SK-N-SH treated with all-trans-retinoic acid at 6 μM for 48 hours (cell line): ENCODE measurements at regions not wholly inside any gene's neighbourhood (a gene's known extent, or its start where the extent isn't known, plus 50 kb on each side); places are given as distances from the start of the nearest gene placed in this dataset.
A peak's percentile ranks its signal among the peaks of the same experiment; 100 is the strongest.

Source experiments
- ATAC-seq: fragments of 200-7000 bp; cut with Tn5 transposase; 3 replicates; pipeline ENCODE4 v1.9.1; 2020; ENCODE audit warnings: mild to moderate bottlenecking, moderate library complexity
- ARNTL ChIP-seq: fragments of 450-650 bp; formaldehyde crosslinking; IDR thresholded peaks from 2 replicates; pipeline ENCODE4 v1.5.0; 2020; ENCODE audit warnings: low read depth, mild to moderate bottlenecking, moderate library complexity, borderline replicate concordance
- BACH2 ChIP-seq: fragments of 250-450 bp; sonication (Bioruptor Pico); IDR thresholded peaks from 2 replicates; pipeline ENCODE4 v1.9.0; 2021; ENCODE audit warnings: mild to moderate bottlenecking, borderline replicate concordance
- CREB5 ChIP-seq: fragments of 250-450 bp; sonication (Bioruptor Pico); IDR thresholded peaks from 2 replicates; pipeline ENCODE4 v1.5.1; 2020; ENCODE audit warnings: low read depth, mild to moderate bottlenecking, moderate library complexity
- CSDC2 ChIP-seq: fragments of 250-450 bp; sonication (Bioruptor Pico); IDR thresholded peaks from 2 replicates; pipeline ENCODE4 v1.5.0; 2020; ENCODE audit warnings: mild to moderate bottlenecking, moderate library complexity
- CSRNP3 ChIP-seq: fragments of 250-450 bp; sonication (Bioruptor Pico); IDR thresholded peaks from 2 replicates; pipeline ENCODE4 v1.5.1; 2021; ENCODE audit warnings: mild to moderate bottlenecking, moderate library complexity
- ESRRG ChIP-seq: fragments of 250-450 bp; sonication (Bioruptor Pico); IDR thresholded peaks from 2 replicates; pipeline ENCODE4 v1.6.1; 2021; ENCODE audit warnings: mild to moderate bottlenecking
- GLIS3 ChIP-seq: fragments of 250-450 bp; sonication (Bioruptor Pico); IDR thresholded peaks from 2 replicates; pipeline ENCODE4 v1.5.0; 2020; ENCODE audit warnings: mild to moderate bottlenecking, moderate library complexity
- ISL1 ChIP-seq: fragments of 250-450 bp; sonication (Bioruptor Pico); IDR thresholded peaks from 2 replicates; pipeline ENCODE4 v2.1.2; 2022; ENCODE audit warnings: mild to moderate bottlenecking, moderate library complexity
- PATZ1 ChIP-seq: fragments of 250-450 bp; sonication (Bioruptor Pico); IDR thresholded peaks from 2 replicates; pipeline ENCODE4 v1.8.0; 2020; ENCODE audit warnings: mild to moderate bottlenecking, moderate library complexity, borderline replicate concordance
- POU6F1 ChIP-seq: fragments of 250-450 bp; sonication (Bioruptor Pico); IDR thresholded peaks from 2 replicates; pipeline ENCODE4 v1.8.0; 2021; ENCODE audit warnings: low read depth, mild to moderate bottlenecking, moderate library complexity, borderline replicate concordance
- PPARA ChIP-seq: fragments of 250-450 bp; sonication (Bioruptor Pico); IDR thresholded peaks from 2 replicates; pipeline ENCODE4 v1.5.0; 2020; ENCODE audit warnings: mild to moderate bottlenecking, borderline replicate concordance
- SNAI2 ChIP-seq: fragments of 250-450 bp; sonication (Bioruptor Pico); IDR thresholded peaks from 2 replicates; pipeline ENCODE4 v1.5.0; 2020; ENCODE audit warnings: mild to moderate bottlenecking, moderate library complexity
- TCF4 ChIP-seq: fragments of 250-450 bp; sonication (Bioruptor Pico); IDR thresholded peaks from 2 replicates; pipeline ENCODE4 v1.8.0; 2021; ENCODE audit warnings: mild to moderate bottlenecking, moderate library complexity, borderline replicate concordance
- TSHZ2 ChIP-seq: fragments of 250-450 bp; sonication (Bioruptor Pico); IDR thresholded peaks from 2 replicates; pipeline ENCODE4 v1.5.0; 2020; ENCODE audit warnings: mild to moderate bottlenecking, moderate library complexity
- ZC3H10 ChIP-seq: fragments of 250-450 bp; sonication (Bioruptor Pico); IDR thresholded peaks from 2 replicates; pipeline ENCODE4 v1.5.1; 2021; ENCODE audit warnings: mild to moderate bottlenecking, moderate library complexity
- ZFP3 ChIP-seq: fragments of 250-450 bp; sonication (Bioruptor Pico); IDR thresholded peaks from 2 replicates; pipeline ENCODE4 v1.5.0; 2020; ENCODE audit warnings: mild to moderate bottlenecking, moderate library complexity
- ZFP30 ChIP-seq: fragments of 450-650 bp; formaldehyde crosslinking; IDR thresholded peaks from 2 replicates; pipeline ENCODE4 v1.5.0; 2022; ENCODE audit warnings: mild to moderate bottlenecking, moderate library complexity
- ZNF565 ChIP-seq: fragments of 450-650 bp; formaldehyde crosslinking; conservative IDR thresholded peaks from 2 replicates; pipeline ENCODE4 v1.5.0; 2020; ENCODE audit warnings: low read depth, mild to moderate bottlenecking, moderate library complexity
- ZNF70 ChIP-seq: fragments of 450-650 bp; formaldehyde crosslinking; IDR thresholded peaks from 2 replicates; pipeline ENCODE4 v1.5.0; 2020; ENCODE audit warnings: mild to moderate bottlenecking, moderate library complexity
- ZNF8 ChIP-seq: fragments of 450-650 bp; formaldehyde crosslinking; IDR thresholded peaks from 2 replicates; pipeline ENCODE4 v1.5.0; 2020; ENCODE audit warnings: mild to moderate bottlenecking, moderate library complexity

- ATAC-seq: no peak
- no peak for TF ChIP-seq ZNF565
- TF ChIP-seq ZNF8: no peak
- TF ChIP-seq ISL1 (CRISPR knock-in tag): no peak
- TF ChIP-seq CSRNP3 (CRISPR knock-in tag): no peak
Observed at GRCh38 chr1:81004011-81004410, 796.7 kb upstream of the ADGRL2 start.

GRCh38 chr1:80994934-80995333 lies 805.8 kb upstream of the ADGRL2 start:
- no peak for TF ChIP-seq ZFP30
- TF ChIP-seq ISL1 (CRISPR knock-in tag): no peak
- TF ChIP-seq ZNF565: no peak
- TF ChIP-seq PPARA (CRISPR knock-in tag): no peak
- no peak for TF ChIP-seq SNAI2 (CRISPR knock-in tag)
- no peak for TF ChIP-seq PATZ1 (CRISPR knock-in tag)
- TF ChIP-seq ZNF70 (CRISPR knock-in tag): no peak
- no peak for TF ChIP-seq ZFP3 (CRISPR knock-in tag)
- TF ChIP-seq, all 23 proteins: peak for 0
- ATAC-seq: peak; percentile 67; the same call in 2 of the 3 replicates

- ATAC-seq: no peak
- TF ChIP-seq TSHZ2 (CRISPR knock-in tag): no peak
- TF ChIP-seq ARNTL (CRISPR knock-in tag): no peak
- TF ChIP-seq PATZ1 (CRISPR knock-in tag): no peak
- no peak for TF ChIP-seq ZFP30
- no peak for TF ChIP-seq ISL1 (CRISPR knock-in tag)
- no peak for TF ChIP-seq POU6F1 (CRISPR knock-in tag)
- TF ChIP-seq SNAI2 (CRISPR knock-in tag): no peak
- no peak for TF ChIP-seq ZNF565
- TF ChIP-seq CSRNP3 (CRISPR knock-in tag): no peak
- no peak for TF ChIP-seq CSDC2
- no peak for TF ChIP-seq TCF4 (CRISPR knock-in tag)
- TF ChIP-seq PPARA (CRISPR knock-in tag): no peak
- TF ChIP-seq CREB5: no peak
- TF ChIP-seq ZC3H10: no peak
- no peak for TF ChIP-seq GLIS3 (CRISPR knock-in tag)
- no peak for TF ChIP-seq ESRRG (CRISPR knock-in tag)
- no peak for TF ChIP-seq ZFP3 (CRISPR knock-in tag)
- TF ChIP-seq BACH2 (CRISPR knock-in tag): no peak
- TF ChIP-seq, all 23 proteins: peak for 0
Observed at GRCh38 chr1:80994038-80994437, 806.7 kb upstream of the ADGRL2 start.
